GM23248 (cell line): ENCODE measurements at regions not wholly inside any gene's neighbourhood (a gene's known extent, or its start where the extent isn't known, plus 50 kb on each side); places are given as distances from the start of the nearest gene placed in this dataset.

Experiments used
- EZH2 ChIP-seq: fragments of 200-600 bp; sonication (generic); IDR thresholded peaks from 2 replicates; pipeline ENCODE4 v1.6.1; 2018; ENCODE audit warnings: antibody characterized with exemption, mild to moderate bottlenecking; ENCODE audit not compliant: insufficient read depth, poor library complexity, severe bottlenecking
- EZH2phosphoT487 ChIP-seq: fragments of 200-600 bp; sonication (generic); IDR thresholded peaks from 2 replicates; pipeline ENCODE4 v1.6.1; 2018; ENCODE audit warnings: antibody characterized with exemption, moderate library complexity, mild to moderate bottlenecking, low read depth; ENCODE audit not compliant: insufficient read depth

DNA sequence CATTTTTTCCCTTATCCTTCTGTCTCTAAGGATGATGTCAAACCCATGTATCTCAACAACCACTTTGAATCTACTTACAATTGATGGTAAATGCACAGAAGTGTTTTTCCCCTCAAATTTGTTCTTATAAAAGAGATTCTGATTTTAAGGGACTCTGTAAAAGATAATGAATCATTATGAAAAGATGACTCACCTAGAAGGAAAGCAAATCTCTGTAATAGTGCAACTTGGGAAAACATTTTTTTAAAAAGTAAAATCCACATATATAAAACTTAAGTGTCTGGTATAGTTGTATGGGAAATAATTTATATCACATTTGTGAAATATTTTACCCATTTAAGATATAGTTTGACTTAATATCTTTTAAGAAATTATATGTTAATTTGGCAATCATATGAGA lies 137.0 kb downstream of the TINAG start:
- no peak for TF ChIP-seq EZH2phosphoT487
- TF ChIP-seq EZH2 = no peak
